Uterus (tissue), 2 donors: ENCODE measurements at regions not wholly inside any gene's neighbourhood (a gene's known extent, or its start where the extent isn't known, plus 50 kb on each side); places are given as distances from the start of the nearest gene placed in this dataset.

Experiments
- POLR2A ChIP-seq, 2 donors: fragments of 450-650 bp; IDR thresholded peaks; one replicate each; pipeline ENCODE4 v1.6.1; 2016; ENCODE audit warnings: antibody characterized with exemption in 2 of 2, mild to moderate bottlenecking in 1 of 2, moderate library complexity in 1 of 2
- TF ChIP-seq, protein P1 (sequence below), 4 experiments: fragments of 200-600 bp in 2 of 4; fragments of 450-650 bp in 2 of 4; sonication (generic) in 2 of 4; IDR thresholded peaks; one replicate each; pipeline ENCODE4 v1.5.1; 2016 to 2019; ENCODE audit warnings: antibody characterized with exemption in 4 of 4, mild to moderate bottlenecking in 2 of 4, moderate library complexity in 1 of 4

DNA sequence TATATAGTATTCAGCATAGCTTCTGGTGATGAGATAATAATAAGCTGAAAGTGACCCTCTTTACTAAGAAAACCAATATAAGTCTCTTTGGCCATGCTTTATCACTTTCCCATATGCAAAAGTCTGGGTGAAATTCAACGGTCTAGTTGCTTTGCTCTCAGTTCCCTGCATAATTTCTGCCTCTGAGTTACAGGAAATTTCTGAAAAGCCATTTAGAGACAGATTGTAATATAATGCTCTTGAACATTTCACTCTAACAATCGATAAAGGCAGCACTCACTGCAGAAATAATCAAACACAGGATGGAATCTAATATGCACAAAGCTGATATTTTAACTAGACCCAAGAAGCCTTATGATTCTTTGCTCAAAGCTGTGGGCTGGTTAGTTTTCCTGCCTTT, 100.1 kb upstream of the LIFR start:
- TF ChIP-seq POLR2A (IDR thresholded peaks at IDR 0.05), result no peak
- TF ChIP-seq, protein P1, sequence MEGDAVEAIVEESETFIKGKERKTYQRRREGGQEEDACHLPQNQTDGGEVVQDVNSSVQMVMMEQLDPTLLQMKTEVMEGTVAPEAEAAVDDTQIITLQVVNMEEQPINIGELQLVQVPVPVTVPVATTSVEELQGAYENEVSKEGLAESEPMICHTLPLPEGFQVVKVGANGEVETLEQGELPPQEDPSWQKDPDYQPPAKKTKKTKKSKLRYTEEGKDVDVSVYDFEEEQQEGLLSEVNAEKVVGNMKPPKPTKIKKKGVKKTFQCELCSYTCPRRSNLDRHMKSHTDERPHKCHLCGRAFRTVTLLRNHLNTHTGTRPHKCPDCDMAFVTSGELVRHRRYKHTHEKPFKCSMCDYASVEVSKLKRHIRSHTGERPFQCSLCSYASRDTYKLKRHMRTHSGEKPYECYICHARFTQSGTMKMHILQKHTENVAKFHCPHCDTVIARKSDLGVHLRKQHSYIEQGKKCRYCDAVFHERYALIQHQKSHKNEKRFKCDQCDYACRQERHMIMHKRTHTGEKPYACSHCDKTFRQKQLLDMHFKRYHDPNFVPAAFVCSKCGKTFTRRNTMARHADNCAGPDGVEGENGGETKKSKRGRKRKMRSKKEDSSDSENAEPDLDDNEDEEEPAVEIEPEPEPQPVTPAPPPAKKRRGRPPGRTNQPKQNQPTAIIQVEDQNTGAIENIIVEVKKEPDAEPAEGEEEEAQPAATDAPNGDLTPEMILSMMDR (IDR thresholded peaks at IDR 0.05), result no peak
